Vagina (tissue), 2 donors: ENCODE measurements at regions not wholly inside any gene's neighbourhood (a gene's known extent, or its start where the extent isn't known, plus 50 kb on each side); places are given as distances from the start of the nearest gene placed in this dataset.

Source experiments
- CTCF ChIP-seq, 3 experiments: fragments of 450-650 bp in 2 of 3; fragments of 200-600 bp in 1 of 3; sonication (generic) in 1 of 3; IDR thresholded peaks; one replicate each; pipeline ENCODE4 v1.5.1; 2017 to 2019; ENCODE audit warnings: antibody characterized with exemption in 3 of 3, mild to moderate bottlenecking in 2 of 3, moderate library complexity in 2 of 3
- POLR2A ChIP-seq, 2 donors: fragments of 450-650 bp; IDR thresholded peaks; one replicate each; pipeline ENCODE4 v1.6.1; 2017; ENCODE audit warnings: antibody characterized with exemption in 2 of 2, mild to moderate bottlenecking in 2 of 2, moderate library complexity in 2 of 2
- POLR2AphosphoS5 ChIP-seq, 2 donors: sonication (generic); formaldehyde crosslinking; IDR thresholded peaks; one replicate each; pipeline ENCODE4 v1.9.0; 2017; ENCODE audit warnings: antibody characterized with exemption in 2 of 2, mild to moderate bottlenecking in 2 of 2, low read depth in 1 of 2; ENCODE audit not compliant: insufficient read depth in 1 of 2

- TF ChIP-seq CTCF (IDR thresholded peaks at IDR 0.05) = no peak
- no peak for TF ChIP-seq POLR2A (IDR thresholded peaks at IDR 0.05)
- TF ChIP-seq POLR2AphosphoS5 (IDR thresholded peaks at IDR 0.05; ENCODE audit: insufficient read depth in 1 of 2, low read depth in 1 of 2) = no peak
Observed at GRCh38 chr6:168232989-168233874, 86.3 kb downstream of the DACT2 start.
